GM19043 (cell line): ENCODE measurements at regions not wholly inside any gene's neighbourhood (a gene's known extent, or its start where the extent isn't known, plus 50 kb on each side); places are given as distances from the start of the nearest gene placed in this dataset.
A peak's percentile ranks its signal among the peaks of the same experiment; 100 is the strongest.

ENCODE experiments used
- ATAC-seq: cut with Tn5 transposase; IDR thresholded peaks from one replicate; pipeline ENCODE4 v1.9.1; 2021; ENCODE audit warnings: low read depth; ENCODE audit not compliant: unreplicated experiment

DNA sequence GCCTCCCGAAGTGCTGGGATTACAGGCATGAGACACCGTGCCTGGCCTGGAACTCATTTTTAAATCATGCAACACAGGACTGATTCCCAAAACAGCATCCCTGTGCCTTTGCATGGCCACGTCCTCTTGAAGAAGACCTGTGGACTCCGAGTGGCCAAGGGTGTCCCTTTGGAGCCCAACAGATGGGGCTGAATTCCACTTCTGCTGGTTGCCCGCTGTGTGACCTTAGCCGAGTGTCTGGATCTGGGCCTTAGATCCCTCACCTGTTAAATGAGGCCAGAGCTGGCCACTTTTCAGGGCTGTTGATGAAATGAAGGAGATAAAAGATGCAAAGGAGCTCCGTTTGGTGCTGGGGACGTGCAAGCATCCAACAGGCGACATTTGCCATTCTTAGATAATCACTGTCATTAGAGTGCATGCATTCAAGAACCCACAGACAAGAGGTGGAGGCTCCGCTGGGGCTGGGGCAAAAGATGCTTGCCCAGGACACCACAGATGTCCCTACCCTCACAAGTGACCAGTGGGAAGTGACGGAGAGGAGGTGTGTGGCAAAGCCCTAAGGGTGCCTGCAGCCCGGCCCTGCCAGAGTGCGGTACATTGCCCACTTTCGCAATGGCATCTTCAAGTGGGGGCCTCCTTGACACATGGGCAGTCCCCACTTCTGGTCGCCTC, 354.1 kb upstream of the TNRC6C start:
- ATAC-seq: no peak

DNA sequence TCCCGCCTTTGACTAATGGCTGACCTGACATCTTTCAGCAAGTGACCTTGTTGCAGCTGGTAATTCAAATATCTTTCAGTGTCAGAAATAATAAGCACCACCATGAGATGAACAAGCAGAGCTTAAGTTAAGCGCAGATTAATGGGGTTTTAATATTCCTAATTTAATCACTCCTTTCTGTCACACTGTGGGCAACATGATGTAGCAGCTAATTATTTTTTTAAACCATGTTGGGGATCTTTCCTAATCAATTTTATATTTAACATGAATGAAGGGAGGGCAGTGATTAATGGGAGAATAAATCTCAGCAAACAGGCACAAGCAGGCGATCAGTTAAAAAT, 353.6 kb upstream of the TNRC6C start:
- ATAC-seq: no peak

DNA sequence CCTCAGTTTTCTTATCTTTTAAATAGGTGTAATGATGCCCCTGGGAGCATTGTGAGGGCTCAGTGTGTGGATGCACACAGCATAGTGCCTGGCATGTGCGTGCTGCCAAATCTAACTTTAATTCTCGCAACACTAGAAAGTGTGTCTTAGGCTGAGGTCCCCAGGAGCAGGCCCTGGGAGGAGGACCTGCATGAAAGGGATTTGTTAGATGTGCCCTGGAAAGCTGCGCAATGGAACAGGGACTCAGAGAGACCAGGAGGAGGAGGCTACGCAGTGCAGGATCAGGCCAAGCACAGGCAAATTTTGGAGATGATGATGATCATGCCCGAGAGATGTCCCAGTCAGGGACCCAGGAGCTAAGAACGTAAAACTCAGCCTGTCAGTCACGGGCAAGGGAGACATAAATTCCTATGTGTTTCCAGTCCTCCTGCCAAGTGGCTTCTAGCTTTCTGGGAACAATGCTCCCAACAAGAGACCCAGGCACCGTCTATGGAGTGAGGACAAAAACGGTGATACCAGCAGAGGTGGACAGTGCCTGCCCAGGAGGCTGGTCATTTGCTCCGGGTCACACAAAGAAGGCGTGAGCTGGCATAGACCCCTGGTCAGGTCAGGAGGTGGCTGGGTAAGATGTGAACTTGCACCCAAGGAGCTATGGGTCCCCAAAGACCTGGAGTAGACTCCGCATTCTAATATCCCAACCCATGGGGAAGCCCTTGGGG, 352.2 kb upstream of the TNRC6C start:
- ATAC-seq: no peak

DNA sequence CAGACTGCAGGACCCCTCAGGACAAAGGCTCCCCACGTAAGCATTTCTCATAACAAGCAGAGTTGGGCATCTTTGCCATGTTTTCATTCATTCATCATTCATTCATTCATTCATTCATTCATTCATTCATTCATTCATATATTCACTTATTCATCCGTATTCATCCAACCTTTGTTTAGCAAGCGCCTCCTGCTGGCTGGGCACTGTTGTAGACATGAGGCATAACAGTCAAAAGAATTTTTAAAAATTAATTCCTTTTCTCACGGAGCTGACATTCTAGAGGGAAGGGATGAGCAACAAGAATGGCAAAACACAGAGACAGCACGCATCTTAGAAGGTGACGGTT, 351.7 kb upstream of the TNRC6C start:
- no peak for ATAC-seq

DNA sequence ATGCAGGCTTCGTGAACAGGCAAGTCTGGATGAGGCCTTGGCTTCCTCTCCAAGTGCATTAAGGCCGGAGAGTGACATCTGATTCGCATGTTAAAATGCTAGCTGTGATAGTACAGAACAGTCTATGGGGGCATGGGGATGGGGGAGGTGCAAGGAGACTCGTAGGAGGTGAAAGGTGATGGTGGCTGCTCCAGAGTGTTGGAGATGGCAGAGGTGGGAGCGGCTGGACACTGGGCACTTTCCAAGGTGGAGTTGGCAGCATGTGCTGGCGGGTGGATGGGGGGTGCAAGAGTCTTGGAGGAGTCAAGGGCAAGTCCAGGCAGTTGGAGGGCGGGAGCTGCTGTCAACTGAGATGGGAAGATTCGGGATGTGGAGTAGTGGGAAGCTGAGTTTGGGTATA, 350.9 kb upstream of the TNRC6C start:
- no peak for ATAC-seq

DNA sequence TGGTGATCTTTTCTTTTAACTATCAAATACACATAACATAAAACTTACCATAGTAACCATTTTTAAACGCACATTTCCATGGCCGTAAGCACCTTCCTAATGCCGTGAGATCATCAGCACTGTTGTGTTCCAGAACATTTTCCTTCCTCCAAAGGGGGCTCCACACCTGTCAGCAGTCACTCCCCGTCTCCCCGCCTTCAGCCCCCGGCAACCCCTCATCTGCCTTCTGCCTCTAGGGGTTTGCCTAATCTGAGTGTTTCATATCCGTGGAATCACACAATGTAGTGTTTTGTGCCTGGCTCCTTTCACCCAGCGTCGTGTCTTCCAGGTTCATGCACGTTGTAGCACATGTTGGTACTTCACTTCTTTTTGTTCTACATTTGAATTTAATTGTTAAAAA, 350.1 kb upstream of the TNRC6C start:
- no peak for ATAC-seq

DNA sequence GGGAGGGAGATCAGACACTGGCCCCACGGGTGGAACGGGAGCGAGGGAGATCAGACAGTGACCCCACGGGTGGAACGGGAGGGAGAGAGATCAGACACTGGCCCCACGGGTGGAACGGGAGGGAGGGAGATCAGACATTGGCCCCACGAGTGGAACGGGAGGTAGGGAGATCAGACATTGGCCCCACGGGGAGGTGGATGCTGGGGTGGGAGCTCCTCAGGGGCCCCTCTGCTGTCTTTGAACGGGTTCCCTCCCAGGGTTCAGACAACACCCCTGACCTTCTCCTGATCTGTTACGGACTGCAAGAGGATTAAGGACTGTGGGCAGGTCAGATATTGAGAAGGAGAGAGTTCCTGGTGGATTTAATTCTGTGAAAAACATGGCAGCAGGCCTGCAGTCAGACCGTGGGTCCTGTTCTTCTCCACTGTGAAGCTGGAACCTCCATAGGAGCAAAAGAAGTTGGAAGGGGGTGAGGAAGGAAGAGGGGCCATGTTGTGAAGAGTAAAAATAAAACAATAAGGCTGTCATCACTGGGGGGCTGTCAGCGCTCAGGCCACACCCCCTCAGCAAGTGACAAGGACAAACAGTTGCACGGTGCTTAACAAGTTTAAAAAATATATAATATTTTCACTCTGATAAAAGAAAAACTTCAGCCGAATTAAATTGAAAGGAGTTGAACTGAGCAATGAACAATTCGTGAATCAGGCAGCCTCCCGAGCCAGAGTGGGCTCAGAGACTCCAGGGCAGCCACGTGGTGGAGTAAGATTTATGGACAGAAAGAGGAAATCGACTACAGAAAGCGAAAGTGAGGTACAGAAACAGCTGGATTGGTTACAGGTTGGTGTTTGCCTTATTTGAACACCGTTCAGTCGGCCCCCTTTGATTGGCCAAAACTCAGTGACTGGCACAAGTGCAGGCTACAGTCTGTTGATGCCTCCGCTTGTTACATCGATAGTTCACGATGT, 348.7 kb upstream of the TNRC6C start:
- ATAC-seq: peak; percentile 68

DNA sequence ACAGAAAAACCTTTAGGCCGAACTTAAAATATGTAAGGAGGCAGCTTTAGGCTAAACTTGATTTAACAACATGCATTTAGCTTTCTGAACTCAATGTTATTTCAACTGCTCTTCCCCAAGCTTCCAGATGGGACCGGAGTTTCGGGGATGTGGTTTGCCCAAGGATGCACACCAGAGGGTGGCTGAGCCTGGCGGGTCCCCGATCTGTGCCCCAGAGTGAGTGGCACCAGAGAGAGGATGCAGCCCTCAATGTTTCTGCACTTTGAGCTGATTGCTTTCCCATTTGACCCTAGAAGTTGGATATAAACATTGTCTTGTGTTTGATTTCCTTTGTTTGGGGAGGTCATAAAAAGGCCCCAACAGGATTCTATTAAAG, 348.0 kb upstream of the TNRC6C start:
- no peak for ATAC-seq

DNA sequence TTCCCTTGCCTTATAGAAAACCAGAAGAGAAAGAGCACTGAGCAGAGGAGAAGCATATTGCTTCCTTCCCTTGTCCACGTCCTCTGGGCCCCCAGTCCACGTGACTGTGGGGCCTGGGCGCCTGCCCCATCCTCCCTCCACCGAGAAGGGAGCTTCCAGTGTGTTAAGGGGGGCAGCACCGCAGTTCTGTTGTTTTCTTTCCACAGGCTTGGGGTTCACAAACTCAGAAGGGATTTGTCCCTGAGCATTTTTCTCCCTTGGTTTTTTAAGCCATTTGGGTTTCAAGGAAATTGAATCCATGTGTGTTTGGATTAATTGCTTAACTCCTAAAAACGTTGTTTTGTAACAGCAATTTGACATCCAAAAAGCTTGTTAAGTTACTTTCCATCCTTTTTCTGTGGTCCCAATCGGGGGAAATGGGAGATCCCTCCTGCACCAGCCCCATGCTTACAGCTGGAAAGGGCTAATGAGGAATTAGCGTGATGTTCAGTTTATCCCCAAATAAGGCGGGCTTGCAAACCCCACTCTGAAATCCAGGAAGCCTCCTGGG, 347.5 kb upstream of the TNRC6C start:
- ATAC-seq: no peak

DNA sequence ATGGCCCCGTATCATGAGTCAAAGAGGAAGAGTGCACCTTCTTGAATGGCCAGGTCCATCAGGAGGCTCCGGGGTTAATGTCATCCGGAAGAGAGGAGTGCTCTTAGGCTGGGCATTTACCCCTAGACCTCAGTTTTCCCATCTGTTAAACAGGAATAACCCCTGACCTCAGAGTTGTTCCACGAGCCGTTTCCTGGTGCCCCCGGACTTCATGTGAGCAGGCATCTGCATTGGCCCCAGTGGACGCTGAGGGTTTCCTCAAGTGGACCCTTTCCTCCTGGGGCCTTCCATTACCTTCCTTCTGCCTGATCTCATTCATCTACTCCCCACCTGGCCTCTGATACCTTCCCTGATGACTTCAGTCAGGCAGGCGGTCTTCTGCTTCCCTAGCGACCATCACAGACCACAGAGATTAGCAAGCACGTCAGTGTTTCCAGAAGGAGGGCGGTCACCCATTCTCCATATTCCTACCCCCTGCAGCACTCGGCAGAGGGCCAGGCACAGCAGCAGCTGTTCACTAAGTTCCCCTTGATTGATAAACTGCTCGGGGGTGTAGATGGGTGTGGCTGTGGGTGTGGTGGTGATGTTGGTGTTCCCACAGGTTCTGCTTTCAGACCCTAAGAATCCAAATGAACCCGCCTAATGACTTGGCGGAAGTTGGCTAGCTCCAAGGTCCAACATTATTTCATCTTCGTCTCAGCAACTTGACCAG, 346.6 kb upstream of the TNRC6C start:
- no peak for ATAC-seq

DNA sequence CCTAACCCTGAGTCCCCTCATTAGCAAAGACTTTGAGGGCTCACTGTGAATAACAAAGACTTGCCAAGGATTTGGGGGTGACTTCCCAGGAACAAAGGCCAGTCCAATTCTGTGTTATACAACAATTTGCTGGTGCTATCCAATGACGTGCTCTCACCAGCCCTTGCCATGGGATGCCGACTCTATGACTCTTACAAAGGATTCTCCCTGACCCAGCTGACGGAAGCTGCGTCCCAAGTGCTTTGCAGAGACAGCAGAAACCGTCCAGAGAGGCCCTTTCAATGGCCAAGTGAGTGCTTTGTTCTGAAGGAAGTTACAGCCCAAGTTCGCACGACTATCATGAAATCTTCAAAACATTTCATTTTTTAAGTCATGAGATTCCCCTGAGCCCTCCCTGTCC, 345.3 kb upstream of the TNRC6C start:
- no peak for ATAC-seq

DNA sequence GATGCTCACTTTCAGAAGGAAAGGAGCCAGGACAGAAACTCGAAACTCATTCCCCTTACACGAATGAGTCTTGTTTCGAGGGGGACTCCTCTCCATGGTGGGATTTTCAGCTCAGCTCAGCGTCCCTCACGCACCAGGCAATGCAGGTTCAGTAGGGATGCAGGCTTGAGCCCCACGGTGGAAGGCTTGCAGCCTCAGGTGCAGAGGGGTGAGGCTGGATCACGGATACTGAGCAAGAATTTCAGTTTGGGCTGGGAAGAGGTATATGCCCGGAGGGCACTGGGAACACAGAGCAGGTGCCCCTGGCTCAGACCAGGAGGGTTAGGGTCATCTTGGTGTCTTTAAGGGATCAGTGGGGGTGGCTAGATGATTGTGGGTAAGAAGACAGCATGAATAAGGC, 344.9 kb upstream of the TNRC6C start:
- ATAC-seq: no peak

DNA sequence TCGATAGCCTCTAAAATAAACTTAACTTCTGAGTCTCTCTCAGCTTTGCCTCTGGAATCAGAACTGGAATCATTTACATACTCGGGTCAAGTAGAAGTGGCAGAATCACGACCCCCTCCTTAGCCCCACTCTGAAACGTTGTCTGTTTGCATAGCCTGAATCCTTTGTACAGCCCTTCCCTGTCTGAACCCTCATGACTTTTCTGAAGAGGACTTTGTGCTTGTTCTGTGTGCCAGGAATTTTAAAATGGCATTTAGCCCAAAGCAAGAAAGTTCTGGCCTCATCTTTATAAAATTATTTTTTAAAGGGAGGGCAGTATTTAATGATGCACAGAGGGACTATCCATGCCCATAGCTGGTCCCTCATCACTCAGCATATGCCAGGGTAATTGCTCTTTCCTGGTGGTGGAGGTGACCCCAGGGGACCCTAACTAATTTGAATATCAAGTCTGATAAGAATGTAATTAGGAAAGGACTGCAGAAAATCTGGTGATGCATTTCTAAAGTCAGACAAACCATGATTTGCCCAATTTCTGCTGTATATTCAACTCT, 342.7 kb upstream of the TNRC6C start:
- no peak for ATAC-seq

DNA sequence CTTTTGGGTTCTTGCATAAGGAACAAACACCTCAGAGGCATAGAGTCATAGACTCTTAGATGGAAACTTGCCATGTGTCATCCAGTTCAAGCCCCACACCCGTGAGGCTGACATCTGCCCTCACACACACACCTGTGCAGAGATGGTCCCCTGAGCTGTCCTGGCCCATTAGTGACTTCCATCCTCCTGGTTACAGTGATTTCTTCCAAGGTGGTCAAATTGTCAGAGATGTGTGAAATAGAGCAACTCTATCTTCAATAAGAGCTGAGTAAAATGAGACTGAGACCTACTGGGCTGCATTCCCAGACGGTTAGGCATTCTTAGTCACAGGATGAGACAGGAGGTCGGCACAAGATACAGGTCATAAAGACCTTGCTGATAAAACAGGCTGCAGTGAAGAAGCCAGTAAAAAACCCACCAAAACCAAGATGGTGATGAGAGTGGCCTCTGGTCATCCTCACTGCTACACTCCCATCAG, 342.2 kb upstream of the TNRC6C start:
- no peak for ATAC-seq

DNA sequence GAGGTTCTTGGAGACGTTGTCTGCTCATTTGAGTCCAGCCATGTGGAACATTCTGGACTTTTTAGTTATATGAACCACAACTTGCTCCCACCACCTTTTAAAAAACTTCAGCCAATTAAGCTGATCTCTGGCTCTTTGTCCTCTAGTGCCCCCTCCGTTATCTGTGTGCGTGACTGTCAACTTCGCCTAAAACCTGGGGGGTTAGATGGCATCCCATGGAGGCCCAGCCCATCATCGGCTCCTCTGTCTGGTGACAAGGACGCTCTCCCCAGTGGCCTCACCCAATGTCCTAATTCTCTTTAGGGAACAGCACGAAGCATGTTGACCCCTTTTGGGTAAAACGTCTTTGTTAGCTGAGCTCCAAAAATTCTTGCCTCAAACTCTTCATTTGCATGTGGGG, 341.0 kb upstream of the TNRC6C start:
- no peak for ATAC-seq

DNA sequence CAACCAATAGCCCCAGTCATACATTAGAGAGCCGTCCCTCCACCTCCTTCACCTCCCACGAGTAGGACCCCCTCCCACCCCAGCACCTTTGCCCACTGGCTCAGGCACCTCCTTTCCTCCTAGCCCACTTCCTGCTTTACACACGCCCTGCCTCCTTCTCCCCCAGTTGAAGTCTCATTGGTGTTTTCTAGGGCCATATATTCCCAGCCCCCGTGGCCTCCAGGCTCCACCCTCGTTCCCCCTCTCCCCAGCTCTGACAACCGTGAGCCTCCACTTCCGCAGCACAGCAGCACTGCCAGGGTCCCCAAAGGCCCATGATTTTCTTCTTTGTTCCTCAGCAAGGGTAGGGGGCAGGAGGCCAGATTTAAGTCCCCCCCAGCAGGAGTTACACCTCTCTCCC, 340.3 kb upstream of the TNRC6C start:
- ATAC-seq: no peak

DNA sequence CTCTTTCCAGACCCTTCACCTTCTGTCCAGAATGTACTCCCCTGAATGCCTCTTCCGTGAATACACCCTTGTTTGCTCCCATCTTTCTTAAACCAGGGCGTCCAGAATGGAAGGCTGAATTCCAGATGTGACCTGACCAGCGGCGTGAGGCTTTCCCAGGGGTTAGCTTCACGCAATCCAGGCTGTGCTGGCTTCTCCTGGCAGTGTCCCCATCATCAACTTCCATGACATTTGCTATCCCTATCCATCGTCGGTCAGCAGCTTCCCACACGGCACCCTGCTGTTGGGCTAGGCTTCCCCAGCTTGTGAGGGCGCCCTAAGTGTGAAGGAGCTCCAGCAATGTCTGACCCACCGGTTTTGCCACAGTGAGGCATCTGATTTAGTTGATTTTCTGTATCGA, 339.8 kb upstream of the TNRC6C start:
- no peak for ATAC-seq

DNA sequence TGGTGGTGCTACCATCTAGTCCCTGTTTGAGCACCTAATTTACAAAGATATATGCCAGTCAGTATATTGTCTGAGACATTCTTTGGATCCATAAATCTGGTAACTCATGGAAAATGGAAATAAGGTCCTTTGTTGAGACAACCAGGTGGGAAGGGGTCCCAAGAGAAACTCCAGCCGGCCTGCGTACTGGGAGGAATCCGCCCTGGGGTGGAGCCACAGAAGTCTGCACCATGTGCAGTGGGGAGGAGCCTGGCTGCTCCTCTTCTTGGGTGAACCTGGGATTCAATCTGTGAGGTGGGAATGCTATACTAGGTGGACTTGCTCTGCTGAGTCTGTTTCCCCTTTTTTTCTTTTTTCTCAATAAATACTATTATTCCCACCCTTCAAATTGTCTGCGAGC, 339.2 kb upstream of the TNRC6C start:
- ATAC-seq: no peak

DNA sequence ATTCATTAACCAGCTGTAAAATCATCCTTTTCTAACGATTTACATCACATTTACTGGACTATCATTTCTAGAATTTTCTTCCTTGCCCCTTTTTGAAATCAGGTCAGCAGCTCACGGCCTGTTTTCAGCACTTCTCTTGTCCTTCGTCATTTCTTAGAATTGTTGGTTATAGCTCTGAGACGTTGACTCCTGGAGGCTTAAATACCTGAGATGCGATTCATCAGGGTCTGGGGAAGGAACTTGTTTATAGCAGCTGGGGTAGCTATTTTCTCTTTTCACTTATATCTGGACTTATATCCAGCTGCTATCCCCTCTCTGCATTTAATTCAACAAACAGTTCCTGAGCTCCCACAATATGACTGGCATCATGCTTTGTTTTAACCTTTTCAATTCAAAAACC, 338.7 kb upstream of the TNRC6C start:
- ATAC-seq: no peak

DNA sequence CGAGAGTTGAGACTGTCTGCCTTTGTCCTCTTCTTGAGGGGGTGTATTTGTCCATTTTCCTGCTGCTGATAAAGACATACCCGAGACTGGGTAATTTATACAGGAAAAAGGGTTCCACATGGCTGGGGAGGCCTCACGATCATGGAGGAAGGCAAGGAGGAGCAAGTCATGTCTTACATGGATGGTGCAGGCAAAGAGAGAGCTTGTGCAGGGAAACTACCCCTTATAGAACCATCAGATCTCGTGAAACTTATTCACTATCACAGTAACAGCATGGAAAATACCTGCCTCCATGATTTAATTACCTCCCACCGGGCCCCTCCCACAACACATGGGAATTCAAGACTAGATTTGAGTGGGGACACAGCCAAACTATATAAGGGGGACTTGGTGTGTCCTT, 338.2 kb upstream of the TNRC6C start:
- no peak for ATAC-seq
